ENCODE measurements at regions not wholly inside any gene's neighbourhood (a gene's known extent, or its start where the extent isn't known, plus 50 kb on each side); places are given as distances from the start of the nearest gene placed in this dataset.
"Not testable (repeated sequence)": the region's sequence is repeated elsewhere in the genome, so short reads cannot be mapped to it uniquely, and the experiment has no call there.

GRCh38 chrX:150254909-150255308 lies 108.2 kb upstream of the MAMLD1 start:
- peak; percentile 32 for DNase-seq

- peak; percentile 46 for DNase-seq
These were observed 107.4 kb upstream of the MAMLD1 start for GRCh38 chrX:150255441-150256296.

- DNase-seq: no peak
These were observed 106.8 kb upstream of the MAMLD1 start for GRCh38 chrX:150256297-150256650.

- peak; percentile 40 for DNase-seq
These were observed 105.6 kb upstream of the MAMLD1 start for GRCh38 chrX:150257353-150258175.

GRCh38 chrX:150258176-150258425 lies 105.0 kb upstream of the MAMLD1 start:
- peak; percentile 3 for DNase-seq

GRCh38 chrX:150258463-150259430 lies 104.4 kb upstream of the MAMLD1 start:
- DNase-seq: peak; percentile 13

GRCh38 chrX:150262456-150262855 lies 100.7 kb upstream of the MAMLD1 start:
- DNase-seq: peak; percentile 15

GRCh38 chrX:150268839-150269355 lies 94.2 kb upstream of the MAMLD1 start:
- peak; percentile 13 for DNase-seq

GRCh38 chrX:150269605-150270254 lies 93.4 kb upstream of the MAMLD1 start:
- DNase-seq: peak; percentile 9

- DNase-seq: no peak
These were observed 92.5 kb upstream of the MAMLD1 start for GRCh38 chrX:150270622-150271021.

- not testable (repeated sequence) for DNase-seq
These were observed 89.4 kb upstream of the MAMLD1 start for GRCh38 chrX:150273575-150274294.

GRCh38 chrX:150282953-150283352 lies 80.2 kb upstream of the MAMLD1 start:
- DNase-seq: no peak

- no peak for DNase-seq
These were observed 72.1 kb upstream of the MAMLD1 start for GRCh38 chrX:150291014-150291413.

- no peak for DNase-seq
These were observed 69.7 kb upstream of the MAMLD1 start for GRCh38 chrX:150293311-150294013.

- no peak for DNase-seq
These were observed 64.1 kb upstream of the MAMLD1 start for GRCh38 chrX:150298841-150299551.

GRCh38 chrX:150299579-150299978 lies 63.5 kb upstream of the MAMLD1 start:
- DNase-seq: no peak

GRCh38 chrX:150303386-150304097 lies 59.6 kb upstream of the MAMLD1 start:
- DNase-seq: no peak

GRCh38 chrX:150306002-150306401 lies 57.1 kb upstream of the MAMLD1 start:
- DNase-seq: no peak

- no peak for DNase-seq
These were observed 55.1 kb upstream of the MAMLD1 start for GRCh38 chrX:150308041-150308440.

All from activated CD8-positive, alpha-beta memory T cell treated with anti-CD3 and anti-CD28 coated beads for 24 hours (primary cell).